Endothelial cell of hepatic sinusoid (primary cell): ENCODE measurements at regions not wholly inside any gene's neighbourhood (a gene's known extent, or its start where the extent isn't known, plus 50 kb on each side); places are given as distances from the start of the nearest gene placed in this dataset.

Source experiments
- in situ Hi-C: cut with HindIII; loops from 2 replicates; pipeline ENCODE4 v1.10.0; 2017; ENCODE audit warnings: low sequenced_read_pairs

- in situ Hi-C loops = no loop called here
These were observed 448.6 kb downstream of the PCDH18 start for GRCh38 chr4:137083571-137084135.

GRCh38 chr4:137082061-137082460, 450.2 kb downstream of the PCDH18 start:
- in situ Hi-C loops = no loop called here

- in situ Hi-C loops = no loop called here
These were observed 455.4 kb downstream of the PCDH18 start for GRCh38 chr4:137076908-137077307.

- in situ Hi-C loops = no loop called here
These were observed 456.7 kb downstream of the PCDH18 start for GRCh38 chr4:137075586-137075985.

- in situ Hi-C loops = no loop called here
These were observed 461.7 kb downstream of the PCDH18 start for GRCh38 chr4:137070614-137071013.

GRCh38 chr4:137069473-137069872, 462.8 kb downstream of the PCDH18 start:
- in situ Hi-C loops = no loop called here

- in situ Hi-C loops = no loop called here
These were observed 464.6 kb downstream of the PCDH18 start for GRCh38 chr4:137067735-137068134.

GRCh38 chr4:137065311-137065710, 467.0 kb downstream of the PCDH18 start:
- in situ Hi-C loops = no loop called here

- in situ Hi-C loops = no loop called here
These were observed 468.3 kb downstream of the PCDH18 start for GRCh38 chr4:137063961-137064360.

GRCh38 chr4:137043184-137043583, 489.1 kb downstream of the PCDH18 start:
- in situ Hi-C loops = no loop called here

GRCh38 chr4:137039370-137039769, 492.9 kb downstream of the PCDH18 start:
- in situ Hi-C loops = no loop called here

GRCh38 chr4:137032222-137032621, 500.1 kb downstream of the PCDH18 start:
- in situ Hi-C loops = no loop called here

GRCh38 chr4:137029026-137029425, 503.3 kb downstream of the PCDH18 start:
- in situ Hi-C loops = no loop called here

GRCh38 chr4:137025484-137026059, 506.7 kb downstream of the PCDH18 start:
- in situ Hi-C loops = no loop called here

- in situ Hi-C loops = no loop called here
These were observed 516.6 kb downstream of the PCDH18 start for GRCh38 chr4:137015426-137016409.

GRCh38 chr4:137000432-137000831, 531.9 kb downstream of the PCDH18 start:
- in situ Hi-C loops = no loop called here

GRCh38 chr4:136992032-136992431, 540.3 kb downstream of the PCDH18 start:
- in situ Hi-C loops = no loop called here

- in situ Hi-C loops = no loop called here
These were observed 546.6 kb downstream of the PCDH18 start for GRCh38 chr4:136985683-136986082.

- in situ Hi-C loops = no loop called here
These were observed 565.2 kb downstream of the PCDH18 start for GRCh38 chr4:136967069-136967468.

- in situ Hi-C loops = no loop called here
These were observed 566.8 kb downstream of the PCDH18 start for GRCh38 chr4:136965478-136965877.

- in situ Hi-C loops = no loop called here
These were observed 569.4 kb downstream of the PCDH18 start for GRCh38 chr4:136962868-136963267.
